Fibroblast of lung (primary cell): ENCODE measurements at regions not wholly inside any gene's neighbourhood (a gene's known extent, or its start where the extent isn't known, plus 50 kb on each side); places are given as distances from the start of the nearest gene placed in this dataset.

Experiments
- DNase-seq, 2 donors: peaks; one replicate each; pipeline versions ENCODE4 v3.0.0 to v3.0.0-alpha.2; 2010; ENCODE audit warnings: low read depth in 2 of 2
- H2AFZ ChIP-seq: 2 replicates; pipeline ENCODE4 v1.5.1; 2012; ENCODE audit warnings: low read length, control low read depth, inconsistent platforms
- H3K27ac ChIP-seq: 2 replicates; pipeline ENCODE4 v1.5.1; 2011; ENCODE audit warnings: low read length, control low read depth; ENCODE audit not compliant: insufficient read depth
- H3K27me3 ChIP-seq: 2 replicates; pipeline ENCODE4 v1.5.1; 2011; ENCODE audit warnings: mild to moderate bottlenecking, low read length; ENCODE audit not compliant: control insufficient read depth, insufficient read depth
- H3K36me3 ChIP-seq: 2 replicates; pipeline ENCODE4 v1.5.1; 2011; ENCODE audit warnings: low read length; ENCODE audit not compliant: control insufficient read depth, insufficient read depth
- H3K4me1 ChIP-seq: 2 replicates; pipeline ENCODE4 v1.5.1; 2011; ENCODE audit warnings: low read length; ENCODE audit not compliant: control insufficient read depth, insufficient read depth; ENCODE audit errors: extremely low read depth
- H3K4me2 ChIP-seq: 2 replicates; pipeline ENCODE4 v1.5.1; 2011; ENCODE audit warnings: low read length, control low read depth; ENCODE audit not compliant: insufficient read depth; ENCODE audit errors: extremely low read depth
- H3K4me3 ChIP-seq, 4 experiments: fragments of 200-600 bp in 1 of 4; sonication (generic) in 1 of 4; replicated peaks in 1 of 4; 2 replicates each; pipeline ENCODE4 v1.5.1; 2011 to 2016; ENCODE audit warnings: low read length in 4 of 4, low read depth in 3 of 4, mild to moderate bottlenecking in 3 of 4, control low read depth in 2 of 4, inconsistent platforms in 1 of 4, mixed read lengths in 1 of 4; ENCODE audit not compliant: insufficient read depth in 1 of 4; ENCODE audit errors: control extremely low read depth in 1 of 4
- H3K79me2 ChIP-seq: 2 replicates; pipeline ENCODE4 v1.5.1; 2012; ENCODE audit warnings: mild to moderate bottlenecking, low read length, inconsistent platforms; ENCODE audit not compliant: control insufficient read depth, insufficient read depth
- H3K9ac ChIP-seq: 2 replicates; pipeline ENCODE4 v1.5.1; 2011; ENCODE audit warnings: mild to moderate bottlenecking, low read length, control low read depth; ENCODE audit not compliant: insufficient read depth
- H3K9me3 ChIP-seq: 2 replicates; pipeline ENCODE4 v1.5.1; 2012; ENCODE audit warnings: low read depth, low read length; ENCODE audit not compliant: control insufficient read depth, insufficient read depth
- H4K20me1 ChIP-seq: 2 replicates; pipeline ENCODE4 v1.5.1; 2011; ENCODE audit warnings: low read length; ENCODE audit not compliant: control insufficient read depth, insufficient read depth; ENCODE audit errors: extremely low read depth
- EZH2 ChIP-seq: IDR thresholded peaks from 2 replicates; pipeline ENCODE4 v1.5.1; 2012; ENCODE audit warnings: low read length, control low read depth, mild to moderate bottlenecking; ENCODE audit errors: missing control alignments
- TF ChIP-seq, protein P1 (sequence below), 2 donors: IDR thresholded peaks in 1 of 2; conservative IDR thresholded peaks in 1 of 2; 1 replicate in 1 of 2; 2 replicates in 1 of 2; pipeline ENCODE4 v1.5.1; 2011 to 2012; ENCODE audit warnings: low read length in 2 of 2, control low read depth in 1 of 2, inconsistent platforms in 1 of 2, low read depth in 1 of 2, mild to moderate bottlenecking in 1 of 2

DNA sequence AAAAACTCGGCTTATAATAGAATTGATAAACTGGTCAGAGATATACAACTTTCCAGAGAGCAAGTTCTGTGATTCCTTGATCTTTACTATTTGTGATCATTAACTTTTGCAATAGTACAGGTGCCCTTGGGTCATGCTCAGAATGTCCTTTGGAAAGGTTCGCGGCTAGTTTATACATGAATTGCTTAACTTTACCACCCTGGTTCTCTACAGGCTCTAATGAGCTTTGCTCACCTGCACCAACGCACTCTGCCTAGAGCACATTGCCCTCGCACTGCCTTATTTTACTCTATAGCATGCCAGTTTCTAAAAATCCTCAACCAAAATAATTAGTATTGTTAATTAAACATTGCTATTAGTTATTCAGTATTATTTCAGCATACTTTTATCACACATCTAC is 931.2 kb upstream of the KCND2 start:
- no peak for DNase-seq
- H4K20me1 ChIP-seq, result no peaks in the 10 kb centered on the region
- H3K79me2 ChIP-seq, result no peaks in the 10 kb centered on the region
- no peak for TF ChIP-seq EZH2
- TF ChIP-seq, protein P1, sequence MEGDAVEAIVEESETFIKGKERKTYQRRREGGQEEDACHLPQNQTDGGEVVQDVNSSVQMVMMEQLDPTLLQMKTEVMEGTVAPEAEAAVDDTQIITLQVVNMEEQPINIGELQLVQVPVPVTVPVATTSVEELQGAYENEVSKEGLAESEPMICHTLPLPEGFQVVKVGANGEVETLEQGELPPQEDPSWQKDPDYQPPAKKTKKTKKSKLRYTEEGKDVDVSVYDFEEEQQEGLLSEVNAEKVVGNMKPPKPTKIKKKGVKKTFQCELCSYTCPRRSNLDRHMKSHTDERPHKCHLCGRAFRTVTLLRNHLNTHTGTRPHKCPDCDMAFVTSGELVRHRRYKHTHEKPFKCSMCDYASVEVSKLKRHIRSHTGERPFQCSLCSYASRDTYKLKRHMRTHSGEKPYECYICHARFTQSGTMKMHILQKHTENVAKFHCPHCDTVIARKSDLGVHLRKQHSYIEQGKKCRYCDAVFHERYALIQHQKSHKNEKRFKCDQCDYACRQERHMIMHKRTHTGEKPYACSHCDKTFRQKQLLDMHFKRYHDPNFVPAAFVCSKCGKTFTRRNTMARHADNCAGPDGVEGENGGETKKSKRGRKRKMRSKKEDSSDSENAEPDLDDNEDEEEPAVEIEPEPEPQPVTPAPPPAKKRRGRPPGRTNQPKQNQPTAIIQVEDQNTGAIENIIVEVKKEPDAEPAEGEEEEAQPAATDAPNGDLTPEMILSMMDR (conservative IDR thresholded peaks at IDR 0.05 in 1 of 2, IDR thresholded peaks at IDR 0.05 in 1 of 2; ENCODE audit: low read depth in 1 of 2, low read length in 2 of 2), result no peak
- H3K9me3 ChIP-seq, result no peaks in the 10 kb centered on the region
- H2AFZ ChIP-seq, result no peak overlapping the region
- no peaks in the 10 kb centered on the region for H3K27me3 ChIP-seq
- no peaks in the 10 kb centered on the region for H3K36me3 ChIP-seq
- H3K4me2 ChIP-seq, result no peak overlapping the region
- no peak overlapping the region for H3K9ac ChIP-seq
- H3K4me3 ChIP-seq, result no peak overlapping the region
- no peak overlapping the region for H3K27ac ChIP-seq
- no peaks in the 10 kb centered on the region for H3K4me1 ChIP-seq

DNA sequence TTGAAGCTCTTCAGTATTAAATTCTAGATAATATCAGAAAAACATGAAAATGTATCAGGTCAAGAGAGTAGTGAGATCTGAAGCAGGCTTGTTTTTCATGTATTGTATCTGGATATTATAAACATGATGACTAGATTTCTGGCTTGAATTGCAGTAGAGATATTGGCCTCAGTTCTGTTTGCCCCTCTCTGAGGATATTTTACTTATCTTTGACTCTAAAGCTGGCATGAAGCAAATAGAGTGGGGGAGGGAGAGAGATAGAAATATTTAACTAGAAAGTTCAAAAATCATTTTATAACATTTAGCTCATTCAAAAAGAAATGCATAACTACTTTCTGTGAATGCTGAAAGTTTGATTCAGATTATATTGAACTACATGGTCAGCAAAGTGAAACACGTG is 929.7 kb upstream of the KCND2 start:
- H3K27ac ChIP-seq, result no peak overlapping the region
- no peak for DNase-seq
- no peaks in the 10 kb centered on the region for H3K36me3 ChIP-seq

DNA sequence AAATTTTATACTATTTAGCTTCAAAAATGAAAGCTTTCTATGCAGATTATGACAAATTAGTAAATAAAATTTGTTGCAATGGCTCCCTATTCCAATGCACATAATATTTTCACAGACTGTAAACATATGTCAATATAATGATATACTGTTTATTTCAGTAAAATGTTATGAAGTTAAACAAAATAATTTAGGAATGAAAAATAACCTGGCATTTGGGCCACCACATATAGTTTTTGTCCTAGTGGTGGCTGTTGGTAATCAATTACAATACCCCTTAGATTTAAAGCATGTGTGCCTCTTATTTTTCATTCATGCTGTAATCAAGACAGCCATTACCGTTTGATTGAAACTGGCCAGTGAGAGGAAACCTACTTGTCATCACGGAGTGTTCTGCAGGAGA is 928.5 kb upstream of the KCND2 start:
- no peak overlapping the region for H2AFZ ChIP-seq
- no peak for DNase-seq
- H3K27me3 ChIP-seq, result no peaks in the 10 kb centered on the region
- no peaks in the 10 kb centered on the region for H3K9me3 ChIP-seq
- no peak overlapping the region for H3K4me2 ChIP-seq
- no peak overlapping the region for H3K27ac ChIP-seq
- no peak for TF ChIP-seq EZH2
- TF ChIP-seq, protein P1 (conservative IDR thresholded peaks at IDR 0.05 in 1 of 2, IDR thresholded peaks at IDR 0.05 in 1 of 2; ENCODE audit: low read depth in 1 of 2, low read length in 2 of 2), result no peak
- no peaks in the 10 kb centered on the region for H3K79me2 ChIP-seq
- H3K4me3 ChIP-seq, result no peak overlapping the region
- H3K9ac ChIP-seq, result no peak overlapping the region
- no peaks in the 10 kb centered on the region for H3K36me3 ChIP-seq
- no peaks in the 10 kb centered on the region for H3K4me1 ChIP-seq
- H4K20me1 ChIP-seq, result no peaks in the 10 kb centered on the region

More for the DNA sequence above, 929.7 kb upstream of the KCND2 start:
- Histone ChIP-seq H3K27me3 (no peaks in the 10 kb centered on the region), H3K4me3 (no peak overlapping the region), H3K4me2 (no peak overlapping the region), H3K9me3 (no peaks in the 10 kb centered on the region), H4K20me1 (no peaks in the 10 kb centered on the region), H3K79me2 (no peaks in the 10 kb centered on the region), H2AFZ (no peak overlapping the region), H3K4me1 (no peaks in the 10 kb centered on the region), H3K9ac (no peak overlapping the region)
- TF ChIP-seq EZH2, result no peak
- TF ChIP-seq, protein P1 (conservative IDR thresholded peaks at IDR 0.05 in 1 of 2, IDR thresholded peaks at IDR 0.05 in 1 of 2; ENCODE audit: low read depth in 1 of 2, low read length in 2 of 2), result no peak
